GM18508 (cell line): ENCODE measurements at regions not wholly inside any gene's neighbourhood (a gene's known extent, or its start where the extent isn't known, plus 50 kb on each side); places are given as distances from the start of the nearest gene placed in this dataset.
"Not testable (repeated sequence)": the region's sequence is repeated elsewhere in the genome, so short reads cannot be mapped to it uniquely, and the experiment has no call there.

Experiments used
- ATAC-seq: cut with Tn5 transposase; IDR thresholded peaks from one replicate; pipeline ENCODE4 v1.9.1; 2021; ENCODE audit warnings: moderate number of reproducible peaks; ENCODE audit not compliant: insufficient read depth, unreplicated experiment

DNA sequence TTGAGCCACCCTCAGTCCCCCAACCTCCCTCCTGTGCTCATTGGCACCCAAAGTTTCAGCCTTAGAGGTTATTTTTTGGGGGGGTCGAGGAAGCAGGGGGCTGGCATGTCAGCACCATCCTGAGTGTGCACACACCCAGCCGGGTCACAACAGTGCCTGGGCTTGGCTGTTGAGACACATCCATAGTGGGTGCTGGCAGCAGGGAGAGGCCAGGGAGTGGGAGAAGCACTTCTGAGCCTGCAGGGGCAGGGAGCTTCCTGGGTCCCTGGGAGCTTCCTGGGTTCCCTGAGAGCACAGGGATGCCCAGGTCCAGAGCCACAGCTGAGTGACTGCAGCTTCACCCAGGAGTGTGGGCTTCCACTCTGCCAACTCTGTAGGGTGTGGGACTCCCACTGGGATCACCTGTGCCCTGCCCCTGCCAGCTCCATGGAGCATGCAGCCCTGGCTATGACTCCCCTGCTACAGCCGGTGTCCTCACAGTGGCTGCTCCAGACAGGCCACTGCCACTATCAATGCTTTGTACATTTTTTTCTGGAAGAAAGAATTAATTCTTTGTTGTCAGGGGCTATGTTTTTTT, 240.4 kb downstream of the PTGER3 start:
- ATAC-seq, result no peak

DNA sequence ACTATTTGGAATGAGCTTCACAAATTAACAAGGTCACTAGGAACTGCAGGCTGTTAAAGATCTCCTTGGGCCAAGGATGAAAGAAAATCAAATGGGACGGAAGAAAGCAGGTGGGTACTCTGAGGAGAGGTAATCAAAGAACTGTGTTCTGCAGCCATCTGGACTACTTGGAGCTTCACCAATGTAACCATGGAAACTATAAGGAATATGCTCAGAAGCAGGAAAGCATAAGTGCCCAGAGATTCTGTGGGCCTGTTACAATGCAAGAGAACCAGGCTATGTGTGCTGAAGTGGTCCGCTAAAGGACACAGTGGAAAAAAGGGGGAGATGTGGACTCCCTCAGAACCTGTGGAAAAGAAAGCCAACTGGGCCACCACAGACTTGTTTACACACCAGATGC, 238.5 kb downstream of the PTGER3 start:
- ATAC-seq, result no peak

DNA sequence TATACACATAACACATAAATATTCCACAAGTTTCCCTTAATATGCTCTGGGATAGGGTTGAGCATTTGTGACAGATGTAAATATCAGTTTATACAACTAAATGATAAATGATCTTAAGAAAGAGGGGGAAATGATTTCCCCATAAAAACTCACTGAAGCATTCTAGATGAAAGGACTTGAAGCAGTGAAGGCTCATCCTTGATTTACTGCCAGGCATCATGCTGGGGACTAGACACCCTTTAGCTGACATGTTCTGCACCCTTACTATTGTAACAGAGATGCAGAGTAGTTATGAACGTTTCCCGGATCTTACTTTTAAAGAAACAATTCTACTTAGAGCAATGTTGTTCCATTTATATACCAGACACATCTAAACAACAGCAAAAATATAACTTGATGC, 235.8 kb downstream of the PTGER3 start:
- no peak for ATAC-seq

DNA sequence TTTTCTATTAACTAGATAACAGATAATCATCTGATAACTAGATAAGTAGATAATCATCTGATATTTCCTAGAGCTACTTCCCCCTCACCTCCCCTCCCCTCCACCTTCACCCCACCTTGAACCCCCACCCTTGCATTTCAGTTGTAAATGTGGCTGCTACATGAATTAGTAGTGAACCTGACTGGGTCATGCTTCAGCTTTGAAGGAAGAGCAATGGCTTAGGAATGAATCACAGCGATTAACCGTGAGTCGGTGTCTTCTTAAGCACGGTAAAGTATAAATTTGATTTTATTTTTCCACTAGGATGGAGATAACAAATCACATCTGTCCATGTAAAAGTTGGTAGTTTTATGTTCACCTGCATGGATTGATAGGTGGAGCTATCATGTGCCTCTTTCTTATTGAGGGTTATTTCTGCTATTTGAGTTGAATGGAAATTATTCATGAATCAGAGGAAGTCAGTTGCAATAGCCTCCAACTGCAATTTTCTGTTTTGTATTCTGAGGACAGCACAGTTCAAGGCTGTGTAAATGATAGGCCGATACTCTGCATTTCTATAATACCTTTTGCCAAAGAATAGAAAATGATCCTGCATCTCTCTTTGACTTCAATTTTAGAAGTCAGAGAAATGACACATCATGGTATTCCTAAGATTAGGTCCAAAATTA, 235.0 kb downstream of the PTGER3 start:
- ATAC-seq, result no peak

DNA sequence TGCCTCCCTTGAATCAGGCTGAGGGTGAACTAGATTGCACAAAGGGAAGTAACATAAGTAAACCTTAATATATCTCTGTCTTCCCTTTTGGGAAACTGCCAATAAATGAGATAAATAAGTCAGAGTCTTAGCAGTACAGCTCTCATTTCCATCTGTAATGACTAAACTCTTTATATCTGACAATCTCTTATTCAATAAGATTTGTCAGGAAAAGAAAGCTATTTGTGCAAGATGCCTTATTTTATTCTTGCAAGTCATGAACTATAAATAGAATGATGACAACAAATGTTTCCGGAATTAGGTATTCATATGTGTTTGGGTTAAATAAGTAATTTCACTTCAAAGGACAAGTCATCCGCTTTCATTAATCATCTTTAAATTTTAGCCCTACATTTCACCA, 229.2 kb downstream of the PTGER3 start:
- ATAC-seq, result no peak

DNA sequence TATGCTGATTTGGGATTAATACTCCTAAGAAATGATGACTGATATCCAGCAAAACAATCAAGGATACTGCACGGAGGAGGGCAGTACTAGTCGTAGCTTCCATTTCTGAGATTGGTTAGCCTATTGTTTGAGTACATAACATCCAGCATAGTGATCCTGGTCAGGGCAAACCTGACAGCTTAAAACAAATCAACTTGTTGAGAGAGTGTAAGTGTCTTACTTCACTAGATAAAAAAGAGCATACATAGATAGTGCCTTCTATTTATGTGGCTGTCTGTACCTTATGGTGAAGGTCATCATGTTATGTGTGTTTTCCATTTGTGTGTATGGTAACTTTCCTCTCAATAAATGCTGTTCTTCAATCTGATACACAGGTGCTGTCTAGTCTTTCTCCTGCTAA, 228.4 kb downstream of the PTGER3 start:
- no peak for ATAC-seq

DNA sequence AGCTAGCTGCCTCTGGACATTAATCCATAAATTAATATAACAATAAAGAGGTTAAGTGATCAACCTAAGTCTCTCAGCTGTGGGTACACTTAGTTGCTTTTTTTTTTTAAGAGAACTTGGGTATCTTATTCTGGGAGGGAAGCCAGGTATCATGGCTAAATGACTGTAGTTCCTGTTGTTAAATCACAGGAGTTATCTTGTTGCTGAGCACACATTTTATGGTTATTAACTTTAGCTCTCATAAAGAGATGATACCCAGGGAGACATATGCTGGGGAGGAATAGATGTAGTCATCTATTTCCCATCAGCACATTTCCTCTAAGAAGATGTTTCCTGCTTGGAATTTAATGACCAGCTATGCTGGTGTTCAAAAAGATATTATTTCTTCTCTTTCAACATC, 227.8 kb downstream of the PTGER3 start:
- ATAC-seq, result no peak

DNA sequence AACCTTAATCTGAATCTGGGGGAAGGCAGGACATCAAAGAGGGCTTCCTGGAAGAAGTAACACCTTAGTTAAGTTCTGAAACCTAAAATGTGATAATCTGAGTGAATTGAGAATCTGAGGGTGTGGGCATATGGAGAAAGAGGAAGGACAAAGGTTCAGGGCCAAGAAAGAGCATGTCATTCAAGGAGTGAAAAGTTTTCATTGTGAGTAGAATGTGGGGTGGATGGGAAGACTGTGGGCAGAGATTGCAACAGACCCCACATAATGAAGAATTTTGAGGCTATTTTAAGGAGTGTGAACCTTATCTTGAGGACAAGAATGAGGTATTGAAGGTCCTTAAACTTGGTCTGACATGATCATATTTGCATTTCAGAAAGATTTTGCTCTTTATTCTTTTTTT, 227.2 kb downstream of the PTGER3 start:
- ATAC-seq, result no peak

DNA sequence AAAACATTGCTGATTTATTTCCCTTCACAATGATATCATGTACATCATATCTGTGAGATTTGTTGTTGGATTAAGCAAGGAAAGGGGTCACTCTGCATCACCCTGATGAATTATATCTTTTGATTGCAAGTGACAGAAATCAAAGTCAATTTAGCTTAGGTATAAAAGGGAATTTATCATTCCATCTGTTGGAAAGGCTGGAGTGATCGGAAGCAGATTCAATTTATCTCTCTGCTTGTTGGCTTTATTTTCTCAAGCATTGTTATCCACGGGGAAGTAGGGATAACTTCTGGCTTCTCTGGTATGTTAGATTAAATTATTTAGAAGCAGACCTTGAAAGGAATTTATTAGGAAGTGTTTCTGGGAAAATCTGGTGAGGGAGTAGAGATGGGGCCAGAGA, 226.6 kb downstream of the PTGER3 start:
- ATAC-seq, result no peak

DNA sequence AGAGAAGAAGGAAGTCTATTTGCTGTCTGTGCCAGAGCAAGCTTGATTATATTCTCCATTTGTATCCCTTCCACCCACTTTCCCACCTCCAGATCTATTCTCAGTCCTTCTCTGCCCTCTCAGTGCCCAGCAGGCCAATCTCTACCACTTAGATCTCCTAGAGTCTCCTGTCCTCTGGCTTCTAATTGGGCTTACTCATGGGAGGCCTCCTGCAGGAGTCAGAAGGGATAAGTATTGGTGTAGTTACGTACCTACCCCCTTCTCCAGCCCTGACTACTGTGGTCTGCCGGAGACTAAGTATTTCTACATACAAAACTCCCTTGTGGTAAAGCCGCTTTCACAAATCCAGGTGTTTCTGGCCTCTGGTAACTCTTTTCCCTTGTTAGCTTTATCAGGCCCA, 221.2 kb downstream of the PTGER3 start:
- no peak for ATAC-seq

DNA sequence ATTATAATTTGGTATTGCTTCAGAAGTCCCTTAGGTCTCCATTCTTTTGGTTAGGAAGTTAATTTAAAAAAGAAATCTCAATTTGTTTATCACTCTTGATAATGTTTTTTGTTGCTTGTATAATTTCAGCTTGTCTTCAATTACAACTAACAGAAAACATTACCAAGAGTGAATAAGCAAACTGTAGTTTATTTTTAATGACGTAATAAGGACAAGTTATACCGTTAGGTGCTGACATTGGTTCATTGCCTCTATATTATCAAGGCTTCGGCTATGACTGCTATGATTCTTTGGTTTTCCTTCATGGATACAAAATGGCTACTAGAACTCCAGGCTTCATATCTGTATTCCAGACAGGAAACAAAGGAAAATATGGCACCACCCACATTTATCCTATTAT, 220.6 kb downstream of the PTGER3 start:
- no peak for ATAC-seq

DNA sequence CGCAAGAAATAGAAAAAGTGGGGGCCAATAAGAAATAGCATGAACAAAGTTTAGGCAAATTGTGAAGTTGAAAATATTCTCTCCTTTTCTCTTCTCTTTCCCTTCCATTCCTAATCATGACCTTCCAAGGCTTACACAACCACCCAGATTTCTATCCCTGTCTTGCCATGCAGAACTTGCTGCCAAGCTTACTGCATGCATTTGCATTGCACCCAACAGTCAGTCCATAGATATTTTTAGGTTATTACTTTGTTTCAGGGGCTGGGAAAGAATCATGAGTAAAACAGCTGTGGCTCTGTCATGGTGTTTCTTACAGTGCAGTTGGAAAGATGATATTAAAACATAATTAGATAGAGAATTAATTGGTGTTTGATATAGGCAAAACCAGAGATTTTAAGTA, 219.4 kb downstream of the PTGER3 start:
- ATAC-seq, result no peak

DNA sequence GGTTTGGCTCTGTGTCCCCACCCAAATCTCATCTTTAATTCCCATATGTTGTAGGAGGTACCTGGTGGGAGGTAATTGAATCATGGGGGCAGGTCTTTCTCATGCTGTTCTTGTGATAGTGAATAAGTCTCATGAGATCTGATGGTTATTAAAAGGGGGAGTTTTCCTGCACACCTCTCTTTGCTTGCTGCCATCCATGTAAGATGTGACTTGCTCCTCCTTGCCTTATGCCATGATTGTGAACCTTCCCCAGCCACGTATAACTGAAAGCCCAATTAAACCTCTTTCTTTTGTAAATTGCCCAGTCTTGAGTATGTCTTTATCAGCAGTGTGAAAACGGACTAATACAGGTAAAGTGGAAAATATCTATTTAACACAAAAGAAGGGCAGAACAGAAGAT, 213.3 kb downstream of the PTGER3 start:
- ATAC-seq, result not testable (repeated sequence)

DNA sequence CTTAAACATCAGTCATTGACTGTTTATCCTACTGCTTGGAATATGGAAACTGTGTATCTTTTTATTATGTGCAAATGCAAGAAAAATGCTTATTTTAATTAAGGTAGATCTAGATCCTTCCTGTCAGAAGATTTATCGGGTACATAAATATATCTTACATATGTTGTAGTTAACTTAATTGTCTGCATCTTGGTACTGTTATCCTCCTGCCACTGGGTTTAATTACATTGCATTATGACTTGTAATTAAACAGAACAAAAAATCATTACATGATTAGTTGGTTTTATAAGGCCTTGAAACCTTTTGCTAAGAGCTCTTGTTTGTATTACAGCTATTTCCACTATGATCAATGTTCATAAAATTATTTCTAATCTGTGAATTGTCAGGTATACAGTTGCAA, 211.2 kb downstream of the PTGER3 start:
- ATAC-seq, result no peak

DNA sequence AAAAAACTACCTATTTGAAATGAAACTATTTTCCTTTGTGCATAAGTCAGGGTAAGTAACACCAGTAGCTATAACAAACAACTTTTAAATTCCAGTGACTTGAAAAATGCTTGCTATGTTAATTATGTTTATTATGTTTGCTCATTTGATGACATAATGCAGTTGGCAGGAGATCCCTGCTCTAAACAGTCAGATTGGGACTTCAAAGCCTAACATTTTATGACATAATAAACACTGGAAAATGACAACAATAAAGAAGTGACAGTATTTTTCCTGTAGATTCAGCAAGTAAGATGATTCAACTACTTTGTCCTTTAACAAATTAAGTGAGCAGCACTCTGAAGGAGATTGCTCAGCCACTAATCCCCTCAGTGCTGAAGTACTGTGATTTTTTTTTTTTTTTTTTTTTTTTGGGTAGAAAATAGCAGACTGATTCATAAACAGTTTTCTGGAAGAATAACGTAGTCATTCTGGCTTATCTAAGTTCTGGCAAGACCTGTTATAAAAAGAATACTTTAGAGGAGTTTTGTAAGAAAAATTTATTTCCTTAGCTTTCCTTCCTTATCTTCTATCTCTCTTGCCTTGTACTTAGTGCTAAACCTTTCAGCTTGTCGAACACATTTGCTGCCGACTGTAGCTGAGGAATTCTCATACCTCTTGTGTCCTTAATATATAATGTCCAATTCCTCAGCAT, 207.2 kb downstream of the PTGER3 start:
- ATAC-seq, result no peak

DNA sequence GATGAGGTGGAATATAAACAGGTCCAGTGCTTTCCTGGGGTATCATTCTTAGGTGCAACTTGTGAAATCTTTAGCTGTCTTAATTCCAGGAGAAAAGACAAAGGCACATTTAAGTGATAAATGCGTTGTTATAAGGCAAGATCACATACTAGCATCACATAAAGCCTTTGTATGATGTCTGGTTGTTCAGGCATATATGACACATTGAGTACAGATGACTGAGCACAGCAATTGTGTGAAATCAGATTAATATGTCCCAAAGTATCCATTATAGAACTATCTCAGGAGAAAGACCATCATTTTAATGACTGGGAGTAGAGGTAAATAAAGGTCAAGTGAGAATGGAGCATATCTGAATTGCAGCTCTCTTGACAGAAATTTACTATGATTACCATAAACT, 205.1 kb downstream of the PTGER3 start:
- no peak for ATAC-seq

DNA sequence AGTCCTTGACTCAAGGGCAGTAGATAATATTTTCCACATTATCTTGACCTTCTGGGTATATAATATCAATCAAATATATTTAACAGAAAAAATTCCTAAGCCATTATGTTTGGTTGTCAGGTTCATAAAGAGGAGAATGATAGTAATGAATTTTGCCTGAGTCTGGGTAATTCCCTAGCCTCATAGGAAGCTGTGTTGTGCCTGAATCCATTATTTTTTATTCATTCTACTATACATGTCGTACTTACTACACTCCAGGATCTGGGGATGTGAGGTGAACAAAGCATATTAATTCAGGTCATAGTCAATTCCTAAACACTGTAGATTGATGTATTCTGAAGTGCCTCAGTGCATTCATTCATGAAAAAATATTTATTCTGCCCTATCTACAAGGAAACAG, 204.2 kb downstream of the PTGER3 start:
- ATAC-seq, result no peak

DNA sequence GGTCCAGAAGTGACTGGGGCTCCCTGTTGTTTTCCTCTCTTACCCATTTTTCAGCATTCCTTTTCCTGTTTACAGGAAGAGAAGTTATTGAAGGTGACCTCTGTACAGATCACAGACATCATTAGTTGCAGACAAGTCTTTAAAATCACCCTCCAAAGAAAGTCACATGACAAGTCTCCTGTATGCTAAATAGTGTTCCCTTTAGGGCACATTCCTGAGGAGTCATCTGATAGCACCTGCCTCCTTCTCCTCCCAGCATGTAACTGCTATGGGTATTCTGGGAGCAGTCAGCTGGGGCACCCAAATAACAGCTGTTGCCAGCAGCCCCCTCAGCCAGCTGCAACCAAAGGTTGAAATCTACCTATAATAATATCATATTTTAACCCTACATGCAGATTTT, 200.6 kb downstream of the PTGER3 start:
- no peak for ATAC-seq

DNA sequence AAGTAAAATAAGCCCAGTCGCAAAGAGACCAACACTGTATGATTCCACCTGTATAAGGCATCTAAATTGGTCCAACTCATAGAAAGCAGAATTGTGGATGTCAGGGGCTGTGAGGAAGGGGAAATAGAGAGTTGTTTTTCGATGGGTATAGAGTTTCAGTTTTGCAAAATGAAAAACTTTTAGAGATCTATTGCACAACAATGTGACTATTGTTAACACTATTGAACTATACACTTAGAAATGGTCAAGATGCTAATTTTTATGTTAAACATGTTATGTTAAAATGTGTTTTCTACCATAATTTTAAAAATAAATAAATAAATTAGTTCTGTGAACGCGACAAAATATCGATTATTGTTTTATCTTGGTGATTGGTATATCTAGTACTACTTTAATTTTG, 192.4 kb downstream of the PTGER3 start:
- no peak for ATAC-seq

DNA sequence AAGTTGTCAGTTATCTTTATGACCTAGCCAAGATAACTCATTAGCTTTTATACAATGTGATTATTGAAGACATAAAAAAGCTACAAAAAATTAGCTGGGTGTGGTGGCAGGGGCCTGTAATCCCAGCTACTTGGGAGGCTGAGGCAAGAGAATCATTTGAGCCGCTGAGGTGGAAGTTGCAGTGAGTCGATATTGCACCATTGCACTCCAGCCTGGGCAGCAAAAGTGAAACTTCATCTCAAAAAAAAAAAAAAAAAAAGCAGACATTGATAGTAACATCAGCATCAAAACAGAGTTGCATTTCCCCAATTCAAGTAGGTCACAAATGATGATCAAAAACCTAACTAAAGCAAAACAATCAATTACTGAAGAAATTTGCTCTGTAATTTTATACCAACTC, 191.4 kb downstream of the PTGER3 start:
- ATAC-seq, result no peak

DNA sequence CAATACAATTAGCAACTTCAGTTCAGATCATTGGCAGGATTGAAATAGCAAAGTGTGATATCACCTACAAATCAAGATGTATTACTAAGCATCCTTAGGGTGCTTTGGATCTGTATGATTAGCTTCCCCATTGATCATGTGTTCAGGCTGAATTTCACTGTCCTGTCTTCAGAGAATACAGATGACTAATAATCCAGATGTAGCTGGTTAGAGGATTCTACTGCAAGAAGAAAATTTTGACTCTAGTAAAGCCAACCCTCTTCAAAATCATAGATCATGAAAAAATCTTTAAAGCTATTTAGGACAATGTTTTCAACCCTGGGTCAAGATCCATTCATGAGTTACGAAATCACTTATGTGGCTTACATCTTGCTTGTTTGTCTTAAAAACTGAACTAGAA, 184.4 kb downstream of the PTGER3 start:
- ATAC-seq, result no peak

DNA sequence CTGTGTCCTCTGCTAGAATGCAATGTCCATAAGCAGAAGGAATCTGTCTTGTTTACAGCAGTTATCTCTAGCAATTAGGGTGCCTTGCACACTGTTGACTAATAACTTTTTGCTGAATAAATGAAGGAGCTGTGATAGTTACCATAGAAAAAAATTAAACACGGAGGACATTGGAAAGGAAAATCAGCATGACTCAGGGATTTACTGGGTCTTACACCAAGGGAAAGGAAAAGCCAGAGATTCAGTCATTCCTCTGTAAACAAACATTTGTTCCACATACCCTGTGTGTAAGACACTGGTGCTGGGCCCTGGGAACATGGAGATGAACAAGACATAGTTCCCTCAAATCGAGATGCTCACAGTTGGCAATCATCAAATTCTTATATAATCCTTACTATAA, 183.3 kb downstream of the PTGER3 start:
- no peak for ATAC-seq
